Gastrocnemius medialis (tissue), 4 donors: ENCODE measurements at regions not wholly inside any gene's neighbourhood (a gene's known extent, or its start where the extent isn't known, plus 50 kb on each side); places are given as distances from the start of the nearest gene placed in this dataset.

Experiments
- ATAC-seq, 2 donors: fragments of 150-250 bp; one replicate each; pipeline ENCODE4 v1.9.1; 2016
- DNase-seq, 2 donors: peaks; one replicate each; pipeline ENCODE4 v3.0.0-alpha.2; 2019
- H3K27ac ChIP-seq, 4 donors: fragments of 200-600 bp; sonication (generic); 1 replicate in 1 of 4; 2 replicates in 3 of 4; pipeline ENCODE4 v1.5.1; 2016 to 2018; ENCODE audit warnings: mild to moderate bottlenecking in 2 of 4, moderate library complexity in 1 of 4
- H3K27me3 ChIP-seq, 3 donors: fragments of 200-600 bp; sonication (generic) in 2 of 3; 1 replicate in 1 of 3; 2 replicates in 2 of 3; pipeline versions ENCODE4 v1.5.1 to v1.6.0; 2016 to 2019; ENCODE audit warnings: mild to moderate bottlenecking in 1 of 3, moderate library complexity in 1 of 3
- H3K36me3 ChIP-seq, 2 donors: fragments of 200-600 bp; sonication (generic) in 1 of 2; one replicate each; pipeline ENCODE4 v1.5.1; 2017 to 2018
- H3K4me1 ChIP-seq, 2 donors: fragments of 200-600 bp; sonication (generic) in 1 of 2; one replicate each; pipeline ENCODE4 v1.5.1; 2016 to 2017; ENCODE audit warnings: mild to moderate bottlenecking in 2 of 2
- H3K4me3 ChIP-seq, 4 donors: fragments of 200-600 bp; sonication (generic) in 3 of 4; 1 replicate in 1 of 4; 2 replicates in 3 of 4; pipeline ENCODE4 v1.5.1; 2016 to 2019; ENCODE audit warnings: mild to moderate bottlenecking in 2 of 4
- H3K9me3 ChIP-seq, 3 donors: fragments of 200-600 bp; sonication (generic) in 2 of 3; 1 replicate in 1 of 3; 2 replicates in 2 of 3; pipeline ENCODE4 v1.5.1; 2016 to 2019
- POLR2A ChIP-seq, 2 donors: fragments of 450-650 bp; IDR thresholded peaks; one replicate each; pipeline ENCODE4 v1.6.1; 2017; ENCODE audit warnings: antibody characterized with exemption in 2 of 2, mild to moderate bottlenecking in 2 of 2, moderate library complexity in 2 of 2
- in situ Hi-C, 4 donors: fragments of 200-750 bp; cut with MboI; loops; one replicate each; pipeline versions ENCODE4 v1.15.0 to v1.8.0; 2017; ENCODE audit warnings: low sequenced_read_pairs in 4 of 4
- intact Hi-C: fragments of 100-400 bp; cut with DNase I; formaldehyde crosslinking; loops from one replicate; pipeline ENCODE4 v1.15.1; 2023; ENCODE audit warnings: low total_unique reads
- TF ChIP-seq, protein P1 (sequence below), 5 experiments: fragments of 450-650 bp in 3 of 5; fragments of 200-600 bp in 2 of 5; sonication (generic) in 2 of 5; IDR thresholded peaks in 4 of 5; conservative IDR thresholded peaks in 1 of 5; 1 replicate in 4 of 5; 2 replicates in 1 of 5; pipeline ENCODE4 v1.5.1; 2016 to 2019; ENCODE audit warnings: antibody characterized with exemption in 5 of 5, mild to moderate bottlenecking in 3 of 5, moderate library complexity in 3 of 5

DNA sequence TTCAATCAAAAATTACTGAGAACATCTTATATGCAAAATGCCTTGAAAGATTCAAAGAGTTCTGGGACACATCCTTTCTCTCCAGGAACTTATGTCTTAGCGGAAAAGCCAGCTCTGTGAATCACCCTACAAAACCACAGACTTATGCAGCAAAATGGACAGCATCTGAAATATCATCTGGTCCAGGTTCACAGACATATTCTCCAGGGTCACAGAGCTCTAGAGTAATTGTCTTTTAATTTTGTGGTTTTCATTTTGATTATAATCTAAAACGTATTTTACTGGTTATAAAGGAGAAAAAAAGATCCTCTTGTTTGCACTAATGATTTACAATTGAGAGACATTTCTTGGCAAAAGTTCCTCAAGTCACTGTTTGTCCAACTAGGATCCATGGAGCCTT lies 246.2 kb downstream of the MSRB3 start:
- intact Hi-C loops (no loop called here), in situ Hi-C loops (no loop called here)
- H3K4me3 ChIP-seq = no peak overlapping the region
- H3K27me3 ChIP-seq = no peaks in the 10 kb centered on the region
- no peaks in the 10 kb centered on the region for H3K9me3 ChIP-seq
- H3K36me3 ChIP-seq = no peaks in the 10 kb centered on the region
- TF ChIP-seq POLR2A (IDR thresholded peaks at IDR 0.05) = no peak
- TF ChIP-seq, protein P1, sequence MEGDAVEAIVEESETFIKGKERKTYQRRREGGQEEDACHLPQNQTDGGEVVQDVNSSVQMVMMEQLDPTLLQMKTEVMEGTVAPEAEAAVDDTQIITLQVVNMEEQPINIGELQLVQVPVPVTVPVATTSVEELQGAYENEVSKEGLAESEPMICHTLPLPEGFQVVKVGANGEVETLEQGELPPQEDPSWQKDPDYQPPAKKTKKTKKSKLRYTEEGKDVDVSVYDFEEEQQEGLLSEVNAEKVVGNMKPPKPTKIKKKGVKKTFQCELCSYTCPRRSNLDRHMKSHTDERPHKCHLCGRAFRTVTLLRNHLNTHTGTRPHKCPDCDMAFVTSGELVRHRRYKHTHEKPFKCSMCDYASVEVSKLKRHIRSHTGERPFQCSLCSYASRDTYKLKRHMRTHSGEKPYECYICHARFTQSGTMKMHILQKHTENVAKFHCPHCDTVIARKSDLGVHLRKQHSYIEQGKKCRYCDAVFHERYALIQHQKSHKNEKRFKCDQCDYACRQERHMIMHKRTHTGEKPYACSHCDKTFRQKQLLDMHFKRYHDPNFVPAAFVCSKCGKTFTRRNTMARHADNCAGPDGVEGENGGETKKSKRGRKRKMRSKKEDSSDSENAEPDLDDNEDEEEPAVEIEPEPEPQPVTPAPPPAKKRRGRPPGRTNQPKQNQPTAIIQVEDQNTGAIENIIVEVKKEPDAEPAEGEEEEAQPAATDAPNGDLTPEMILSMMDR (IDR thresholded peaks at IDR 0.05 in 4 of 5, conservative IDR thresholded peaks at IDR 0.05 in 1 of 5) = no peak
- H3K4me1 ChIP-seq = no peaks in the 10 kb centered on the region
- no peak for ATAC-seq
- no peak for DNase-seq
- H3K27ac ChIP-seq = no peak overlapping the region

DNA sequence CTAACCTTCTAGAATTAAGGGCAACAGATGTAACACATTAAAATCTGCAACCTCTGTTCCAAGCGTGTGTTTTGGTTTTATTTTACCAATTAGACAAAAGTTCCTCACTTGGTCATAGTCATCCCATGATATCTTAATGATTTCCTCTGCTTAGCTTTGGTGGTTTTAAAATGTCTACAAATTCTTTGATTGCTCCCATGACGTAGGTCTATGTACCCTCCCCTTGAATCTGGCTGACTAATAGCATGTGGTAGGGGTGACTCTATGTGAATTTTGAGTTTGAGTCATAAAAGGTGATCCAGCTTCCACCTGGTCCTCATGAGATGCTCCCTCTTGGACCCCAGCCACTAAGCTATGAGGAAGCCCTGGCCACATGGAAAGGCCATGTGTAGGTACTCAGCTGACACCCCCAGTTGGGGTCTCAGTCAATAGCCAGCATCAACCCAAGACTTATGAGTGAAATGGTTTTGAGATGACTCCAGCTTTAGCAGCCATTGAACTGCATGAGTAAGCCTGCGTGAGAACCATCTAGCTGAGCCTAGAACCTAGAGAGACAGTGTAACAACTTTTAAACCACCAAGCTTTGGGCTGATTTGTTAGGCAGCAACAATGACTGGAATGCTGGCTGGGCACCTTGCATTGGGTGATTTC lies 247.1 kb downstream of the MSRB3 start:
- Histone ChIP-seq H3K27me3 (no peaks in the 10 kb centered on the region), H3K4me1 (no peaks in the 10 kb centered on the region), H3K9me3 (no peaks in the 10 kb centered on the region), H3K27ac (no peak overlapping the region), H3K36me3 (no peaks in the 10 kb centered on the region), H3K4me3 (no peak overlapping the region)
- intact Hi-C loops = no loop called here
- ATAC-seq (no peak), DNase-seq (no peak)
- in situ Hi-C loops = no loop called here
- TF ChIP-seq POLR2A (IDR thresholded peaks at IDR 0.05) = no peak
- TF ChIP-seq, protein P1 (IDR thresholded peaks at IDR 0.05 in 4 of 5, conservative IDR thresholded peaks at IDR 0.05 in 1 of 5) = no peak

DNA sequence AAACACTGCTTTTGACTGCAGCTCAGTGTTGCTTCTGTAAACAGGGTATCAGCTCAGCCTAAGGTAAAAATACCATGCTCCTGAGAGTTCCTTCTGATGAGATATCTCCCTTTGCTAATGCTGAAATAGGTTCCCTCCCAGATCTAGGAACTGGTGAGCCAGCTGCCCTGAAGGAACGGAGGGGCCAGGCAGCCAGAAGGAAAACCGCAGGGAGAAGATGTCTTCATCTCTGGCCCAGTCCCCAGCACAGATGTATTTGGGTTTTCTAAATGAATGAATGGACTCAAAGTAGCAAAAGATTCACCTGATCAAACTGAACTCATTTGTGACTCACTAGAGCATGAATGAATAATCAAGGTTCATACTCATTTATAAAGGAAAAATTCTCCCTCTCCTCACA lies 247.8 kb downstream of the MSRB3 start:
- intact Hi-C loops = no loop called here
- Histone ChIP-seq H3K27ac (no peak overlapping the region), H3K27me3 (no peaks in the 10 kb centered on the region), H3K4me1 (no peaks in the 10 kb centered on the region), H3K36me3 (no peaks in the 10 kb centered on the region), H3K9me3 (no peaks in the 10 kb centered on the region), H3K4me3 (no peak overlapping the region)
- TF ChIP-seq, protein P1 (IDR thresholded peaks at IDR 0.05 in 4 of 5, conservative IDR thresholded peaks at IDR 0.05 in 1 of 5) = no peak
- TF ChIP-seq POLR2A (IDR thresholded peaks at IDR 0.05) = no peak
- ATAC-seq (no peak), DNase-seq (no peak)
- in situ Hi-C loops = no loop called here

DNA sequence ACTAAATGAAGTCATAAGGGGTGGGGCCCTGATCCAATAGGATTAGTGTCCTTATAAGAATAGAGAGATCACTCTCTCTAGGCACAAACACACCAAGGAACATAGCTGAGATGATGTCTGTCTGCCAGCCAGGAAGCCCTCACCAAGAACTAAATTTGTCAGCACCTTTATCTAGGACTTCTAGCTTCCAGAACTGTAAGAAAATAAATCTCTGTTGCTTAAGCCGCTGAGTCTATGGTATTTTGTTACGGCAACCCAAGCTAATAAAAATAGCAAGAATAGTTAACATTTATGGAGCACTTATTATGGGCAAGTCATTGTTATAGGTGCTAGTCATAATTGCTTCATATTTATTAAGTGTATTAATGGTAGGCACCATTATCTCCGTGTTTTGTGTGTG lies 249.6 kb downstream of the MSRB3 start:
- ATAC-seq (no peak), DNase-seq (no peak)
- no peak overlapping the region for H3K4me3 ChIP-seq
- H3K27ac ChIP-seq = no peak overlapping the region
- in situ Hi-C loops = no loop called here
- no peaks in the 10 kb centered on the region for H3K36me3 ChIP-seq
- H3K4me1 ChIP-seq = no peaks in the 10 kb centered on the region
- H3K27me3 ChIP-seq = no peaks in the 10 kb centered on the region
- intact Hi-C loops = no loop called here
- no peak for TF ChIP-seq POLR2A (IDR thresholded peaks at IDR 0.05)
- TF ChIP-seq, protein P1 (IDR thresholded peaks at IDR 0.05 in 4 of 5, conservative IDR thresholded peaks at IDR 0.05 in 1 of 5) = no peak
- no peaks in the 10 kb centered on the region for H3K9me3 ChIP-seq

DNA sequence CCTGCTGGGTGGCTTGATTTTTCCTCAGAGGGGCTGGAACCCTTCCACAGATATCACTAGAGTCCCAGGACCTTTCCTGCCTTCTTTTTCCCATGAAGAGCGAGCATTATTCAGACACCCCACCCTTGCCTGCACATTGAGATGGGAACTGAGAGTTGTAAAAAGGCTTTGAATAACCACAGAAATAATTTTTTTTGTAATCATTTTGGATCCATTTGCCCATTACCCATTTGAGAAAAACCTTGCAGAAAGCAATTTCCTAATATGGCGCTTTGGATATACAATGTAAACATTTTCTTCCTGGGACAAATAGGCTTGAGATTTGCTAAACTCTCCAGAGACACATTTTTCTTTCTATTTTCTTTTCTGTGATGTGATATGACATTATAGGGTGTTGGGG lies 250.6 kb downstream of the MSRB3 start:
- no peaks in the 10 kb centered on the region for H3K36me3 ChIP-seq
- no peak overlapping the region for H3K27ac ChIP-seq
- no peaks in the 10 kb centered on the region for H3K27me3 ChIP-seq
- H3K9me3 ChIP-seq = no peaks in the 10 kb centered on the region
- DNase-seq (no peak), ATAC-seq (no peak)
- TF ChIP-seq, protein P1 (IDR thresholded peaks at IDR 0.05 in 4 of 5, conservative IDR thresholded peaks at IDR 0.05 in 1 of 5) = no peak
- TF ChIP-seq POLR2A (IDR thresholded peaks at IDR 0.05) = no peak
- H3K4me1 ChIP-seq = no peaks in the 10 kb centered on the region
- intact Hi-C loops (no loop called here), in situ Hi-C loops (no loop called here)
- H3K4me3 ChIP-seq = no peak overlapping the region
